ENCODE measurements at regions not wholly inside any gene's neighbourhood (a gene's known extent, or its start where the extent isn't known, plus 50 kb on each side); places are given as distances from the start of the nearest gene placed in this dataset.

- TF ChIP-seq CREB1 (IDR thresholded peaks at IDR 0.05; ENCODE audit: low read depth) (no peak), TAF1 (IDR thresholded peaks at IDR 0.05; ENCODE audit: low read depth) (no peak), RAD21 (IDR thresholded peaks at IDR 0.05; ENCODE audit: low read depth) (no peak), NFIC (IDR thresholded peaks at IDR 0.05) (no peak), FOXM1 (IDR thresholded peaks at IDR 0.05; ENCODE audit: borderline replicate concordance, low read depth) (no peak), TCF12 (IDR thresholded peaks at IDR 0.05; ENCODE audit: low read depth) (no peak), USF1 (IDR thresholded peaks at IDR 0.05) (no peak), MAX (IDR thresholded peaks at IDR 0.05) (no peak), YY1 (IDR thresholded peaks at IDR 0.05; ENCODE audit: low read depth) (no peak), REST (IDR thresholded peaks at IDR 0.05; ENCODE audit: low read depth) (no peak), ZBTB7A (IDR thresholded peaks at IDR 0.05; ENCODE audit: low read depth) (no peak), TEAD4 (IDR thresholded peaks at IDR 0.05) (no peak), EGR1 (IDR thresholded peaks at IDR 0.05) (no peak), EP300 (IDR thresholded peaks at IDR 0.05; ENCODE audit: borderline replicate concordance) (no peak), CEBPB (IDR thresholded peaks at IDR 0.05) (no peak)
Measured at GRCh38 chr4:71209161-71209560, 129.7 kb upstream of the SLC4A4 start.

- TF ChIP-seq RAD21 (IDR thresholded peaks at IDR 0.05; ENCODE audit: low read depth), result no peak
- no peak for TF ChIP-seq NFIC (IDR thresholded peaks at IDR 0.05)
- no peak for TF ChIP-seq EGR1 (IDR thresholded peaks at IDR 0.05)
- TF ChIP-seq MAX (IDR thresholded peaks at IDR 0.05), result no peak
- TF ChIP-seq CEBPB (IDR thresholded peaks at IDR 0.05), result no peak
- TF ChIP-seq TEAD4 (IDR thresholded peaks at IDR 0.05), result no peak
- TF ChIP-seq REST (IDR thresholded peaks at IDR 0.05; ENCODE audit: low read depth), result no peak
- no peak for TF ChIP-seq EP300 (IDR thresholded peaks at IDR 0.05; ENCODE audit: borderline replicate concordance)
- no peak for TF ChIP-seq CREB1 (IDR thresholded peaks at IDR 0.05; ENCODE audit: low read depth)
- no peak for TF ChIP-seq FOXM1 (IDR thresholded peaks at IDR 0.05; ENCODE audit: borderline replicate concordance, low read depth)
- TF ChIP-seq TAF1 (IDR thresholded peaks at IDR 0.05; ENCODE audit: low read depth), result no peak
- TF ChIP-seq ZBTB7A (IDR thresholded peaks at IDR 0.05; ENCODE audit: low read depth), result no peak
- TF ChIP-seq TCF12 (IDR thresholded peaks at IDR 0.05; ENCODE audit: low read depth), result no peak
- TF ChIP-seq USF1 (IDR thresholded peaks at IDR 0.05), result no peak
- no peak for TF ChIP-seq YY1 (IDR thresholded peaks at IDR 0.05; ENCODE audit: low read depth)
Measured at GRCh38 chr4:71210823-71211222, 128.0 kb upstream of the SLC4A4 start.

- TF ChIP-seq EGR1 (IDR thresholded peaks at IDR 0.05) (no peak), TEAD4 (IDR thresholded peaks at IDR 0.05) (no peak), CREB1 (IDR thresholded peaks at IDR 0.05; ENCODE audit: low read depth) (no peak), TAF1 (IDR thresholded peaks at IDR 0.05; ENCODE audit: low read depth) (no peak), TCF12 (IDR thresholded peaks at IDR 0.05; ENCODE audit: low read depth) (no peak), YY1 (IDR thresholded peaks at IDR 0.05; ENCODE audit: low read depth) (no peak), EP300 (IDR thresholded peaks at IDR 0.05; ENCODE audit: borderline replicate concordance) (no peak), REST (IDR thresholded peaks at IDR 0.05; ENCODE audit: low read depth) (no peak), USF1 (IDR thresholded peaks at IDR 0.05) (no peak), MAX (IDR thresholded peaks at IDR 0.05) (no peak), NFIC (IDR thresholded peaks at IDR 0.05) (no peak), CEBPB (IDR thresholded peaks at IDR 0.05) (no peak), ZBTB7A (IDR thresholded peaks at IDR 0.05; ENCODE audit: low read depth) (no peak)
Measured at GRCh38 chr4:71211748-71212147, 127.1 kb upstream of the SLC4A4 start.

GRCh38 chr4:71212216-71212615 lies 126.6 kb upstream of the SLC4A4 start:
- no peak for TF ChIP-seq ZBTB7A (IDR thresholded peaks at IDR 0.05; ENCODE audit: low read depth)
- TF ChIP-seq TAF1 (IDR thresholded peaks at IDR 0.05; ENCODE audit: low read depth), result no peak
- TF ChIP-seq TCF12 (IDR thresholded peaks at IDR 0.05; ENCODE audit: low read depth), result no peak
- TF ChIP-seq RAD21 (IDR thresholded peaks at IDR 0.05; ENCODE audit: low read depth), result no peak
- TF ChIP-seq EGR1 (IDR thresholded peaks at IDR 0.05), result no peak
- no peak for TF ChIP-seq MAX (IDR thresholded peaks at IDR 0.05)
